Lung (tissue), 11 donors: ENCODE measurements at regions not wholly inside any gene's neighbourhood (a gene's known extent, or its start where the extent isn't known, plus 50 kb on each side); places are given as distances from the start of the nearest gene placed in this dataset.

Experiments used
- ATAC-seq: fragments of 200-7000 bp; cut with Tn5 transposase; one replicate; pipeline ENCODE4 v1.9.1; 2020; ENCODE audit warnings: moderate number of reproducible peaks; ENCODE audit not compliant: insufficient read depth, low FRiP score
- DNase-seq, 3 donors: peaks; one replicate each; pipeline ENCODE4 v3.0.0-alpha.2; 2013 to 2017
- H3K27ac ChIP-seq, 2 donors: one replicate each; pipeline ENCODE4 v1.5.1; 2013; ENCODE audit warnings: mild to moderate bottlenecking in 2 of 2, moderate library complexity in 2 of 2, control low read depth in 1 of 2, inconsistent platforms in 1 of 2, low read depth in 1 of 2, low read length in 1 of 2
- H3K27me3 ChIP-seq, 3 donors: one replicate each; pipeline ENCODE4 v1.5.1; 2013; ENCODE audit warnings: low read length in 2 of 3; ENCODE audit not compliant: control insufficient read depth in 3 of 3, insufficient read depth in 3 of 3
- H3K36me3 ChIP-seq, 4 donors: one replicate each; pipeline ENCODE4 v1.5.1; 2013; ENCODE audit warnings: low read length in 4 of 4, mild to moderate bottlenecking in 1 of 4, moderate library complexity in 1 of 4; ENCODE audit not compliant: control insufficient read depth in 4 of 4, insufficient read depth in 4 of 4
- H3K4me1 ChIP-seq, 5 donors: one replicate each; pipeline ENCODE4 v1.5.1; 2013; ENCODE audit warnings: low read length in 5 of 5, mild to moderate bottlenecking in 2 of 5, moderate library complexity in 1 of 5; ENCODE audit not compliant: control insufficient read depth in 5 of 5, insufficient read depth in 5 of 5
- H3K4me3 ChIP-seq: one replicate; pipeline ENCODE4 v1.5.1; 2013; ENCODE audit warnings: mild to moderate bottlenecking, control low read depth, moderate library complexity
- H3K9ac ChIP-seq, 2 donors: one replicate each; pipeline ENCODE4 v1.5.1; 2013; ENCODE audit warnings: low read length in 2 of 2, control low read depth in 1 of 2; ENCODE audit not compliant: insufficient read depth in 1 of 2
- H3K9me3 ChIP-seq, 4 donors: one replicate each; pipeline ENCODE4 v1.5.1; 2013; ENCODE audit warnings: low read length in 3 of 4, mild to moderate bottlenecking in 1 of 4, moderate library complexity in 1 of 4; ENCODE audit not compliant: control insufficient read depth in 4 of 4, insufficient read depth in 3 of 4
- WGBS, 2 donors: extraction: QIAGEN DNeasy Blood & Tissue Kit; methylation state at CpG; one replicate each; pipeline ENCODE4 v1.1.7; 2013; 5-methylcytosine and 5-hydroxymethylcytosine counted together
- TF ChIP-seq, protein P1 (sequence below): IDR thresholded peaks from 2 replicates; pipeline ENCODE4 v1.5.1; 2012; ENCODE audit warnings: mild to moderate bottlenecking; ENCODE audit errors: control extremely low read depth, extremely low read depth
- donor health status: control.
- donor health status: control.
- donor health status: Bipolar disorder and iron deficiency.
- donor health status: healthy.
- donor health status: DM: yes; HTN: yes; CAD: no.

- H3K9ac ChIP-seq: no peak overlapping the region
- TF ChIP-seq, protein P1, sequence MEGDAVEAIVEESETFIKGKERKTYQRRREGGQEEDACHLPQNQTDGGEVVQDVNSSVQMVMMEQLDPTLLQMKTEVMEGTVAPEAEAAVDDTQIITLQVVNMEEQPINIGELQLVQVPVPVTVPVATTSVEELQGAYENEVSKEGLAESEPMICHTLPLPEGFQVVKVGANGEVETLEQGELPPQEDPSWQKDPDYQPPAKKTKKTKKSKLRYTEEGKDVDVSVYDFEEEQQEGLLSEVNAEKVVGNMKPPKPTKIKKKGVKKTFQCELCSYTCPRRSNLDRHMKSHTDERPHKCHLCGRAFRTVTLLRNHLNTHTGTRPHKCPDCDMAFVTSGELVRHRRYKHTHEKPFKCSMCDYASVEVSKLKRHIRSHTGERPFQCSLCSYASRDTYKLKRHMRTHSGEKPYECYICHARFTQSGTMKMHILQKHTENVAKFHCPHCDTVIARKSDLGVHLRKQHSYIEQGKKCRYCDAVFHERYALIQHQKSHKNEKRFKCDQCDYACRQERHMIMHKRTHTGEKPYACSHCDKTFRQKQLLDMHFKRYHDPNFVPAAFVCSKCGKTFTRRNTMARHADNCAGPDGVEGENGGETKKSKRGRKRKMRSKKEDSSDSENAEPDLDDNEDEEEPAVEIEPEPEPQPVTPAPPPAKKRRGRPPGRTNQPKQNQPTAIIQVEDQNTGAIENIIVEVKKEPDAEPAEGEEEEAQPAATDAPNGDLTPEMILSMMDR: no peak
- WGBS, 2 donors: 63 to 70% methylated on average over 2 of the region's 2 CpGs
- H3K4me3 ChIP-seq: no peak overlapping the region
- H3K27me3 ChIP-seq: no peaks in the 10 kb centered on the region
- H3K4me1 ChIP-seq: peaks cover 0 to 3% (median 0%) of the 10 kb centered on the region in 5 donors
- H3K27ac ChIP-seq: no peak overlapping the region
- H3K9me3 ChIP-seq: no peaks in the 10 kb centered on the region
- H3K36me3 ChIP-seq: no peaks in the 10 kb centered on the region
- no peak for DNase-seq
- ATAC-seq: no peak
These were observed 348.6 kb upstream of the GRM7 start for GRCh38 chr3:6512172-6512800.

DNA sequence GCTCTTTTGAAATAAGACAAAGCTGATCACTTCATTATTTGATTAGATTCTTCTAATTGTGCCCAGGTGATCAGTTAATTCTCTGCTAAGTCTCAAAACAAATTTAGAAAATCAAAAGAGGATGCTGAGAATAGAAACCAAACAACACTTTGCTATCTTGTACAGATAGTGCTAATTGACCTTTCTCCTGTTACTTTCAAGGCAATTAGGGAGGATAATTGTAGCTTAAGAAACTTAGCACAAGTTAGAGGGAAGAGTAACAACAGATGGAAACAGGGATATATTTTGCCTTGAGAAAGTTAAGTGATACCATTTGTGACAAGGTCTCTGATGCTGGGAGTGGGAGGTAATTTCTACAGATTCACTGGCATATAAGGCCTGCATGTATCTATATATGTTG lies 344.8 kb upstream of the GRM7 start:
- DNase-seq: no peak
- Histone ChIP-seq H3K27me3 (no peaks in the 10 kb centered on the region), H3K9ac (no peak overlapping the region), H3K36me3 (no peaks in the 10 kb centered on the region), H3K27ac (no peak overlapping the region), H3K9me3 (peaks cover 0 to 2% (median 0%) of the 10 kb centered on the region in 4 donors), H3K4me3 (no peak overlapping the region), H3K4me1 (peaks cover 0 to 3% (median 0%) of the 10 kb centered on the region in 5 donors)
- no peak for ATAC-seq
- TF ChIP-seq, protein P1: no peak

GRCh38 chr3:6516694-6517093 lies 344.2 kb upstream of the GRM7 start:
- TF ChIP-seq, protein P1: no peak
- Histone ChIP-seq H3K27me3 (no peaks in the 10 kb centered on the region), H3K9ac (no peak overlapping the region), H3K36me3 (no peaks in the 10 kb centered on the region), H3K27ac (no peak overlapping the region), H3K4me1 (peaks cover 0 to 3% (median 0%) of the 10 kb centered on the region in 5 donors), H3K9me3 (peaks cover 0 to 2% (median 0%) of the 10 kb centered on the region in 4 donors), H3K4me3 (no peak overlapping the region)
- 82 to 89% methylated on average over 2 of the region's 2 CpGs for WGBS, 2 donors
- ATAC-seq: no peak
- DNase-seq: no peak
